Testis (tissue), 2 donors: ENCODE measurements at regions not wholly inside any gene's neighbourhood (a gene's known extent, or its start where the extent isn't known, plus 50 kb on each side); places are given as distances from the start of the nearest gene placed in this dataset.

Source experiments
- POLR2A ChIP-seq: fragments of 450-650 bp; IDR thresholded peaks from one replicate; pipeline ENCODE4 v1.6.1; 2017; ENCODE audit warnings: antibody characterized with exemption, mild to moderate bottlenecking, moderate library complexity
- TF ChIP-seq, protein P1 (sequence below), 3 experiments: fragments of 450-650 bp in 2 of 3; fragments of 200-600 bp in 1 of 3; sonication (generic) in 1 of 3; IDR thresholded peaks; one replicate each; pipeline ENCODE4 v1.5.1; 2016 to 2019; ENCODE audit warnings: antibody characterized with exemption in 3 of 3, mild to moderate bottlenecking in 2 of 3, moderate library complexity in 1 of 3

GRCh38 chr5:98570661-98571191 is 202.7 kb upstream of the RGMB start:
- TF ChIP-seq, protein P1, sequence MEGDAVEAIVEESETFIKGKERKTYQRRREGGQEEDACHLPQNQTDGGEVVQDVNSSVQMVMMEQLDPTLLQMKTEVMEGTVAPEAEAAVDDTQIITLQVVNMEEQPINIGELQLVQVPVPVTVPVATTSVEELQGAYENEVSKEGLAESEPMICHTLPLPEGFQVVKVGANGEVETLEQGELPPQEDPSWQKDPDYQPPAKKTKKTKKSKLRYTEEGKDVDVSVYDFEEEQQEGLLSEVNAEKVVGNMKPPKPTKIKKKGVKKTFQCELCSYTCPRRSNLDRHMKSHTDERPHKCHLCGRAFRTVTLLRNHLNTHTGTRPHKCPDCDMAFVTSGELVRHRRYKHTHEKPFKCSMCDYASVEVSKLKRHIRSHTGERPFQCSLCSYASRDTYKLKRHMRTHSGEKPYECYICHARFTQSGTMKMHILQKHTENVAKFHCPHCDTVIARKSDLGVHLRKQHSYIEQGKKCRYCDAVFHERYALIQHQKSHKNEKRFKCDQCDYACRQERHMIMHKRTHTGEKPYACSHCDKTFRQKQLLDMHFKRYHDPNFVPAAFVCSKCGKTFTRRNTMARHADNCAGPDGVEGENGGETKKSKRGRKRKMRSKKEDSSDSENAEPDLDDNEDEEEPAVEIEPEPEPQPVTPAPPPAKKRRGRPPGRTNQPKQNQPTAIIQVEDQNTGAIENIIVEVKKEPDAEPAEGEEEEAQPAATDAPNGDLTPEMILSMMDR (IDR thresholded peaks at IDR 0.05): no peak
- no peak for TF ChIP-seq POLR2A
